HepG2 (cell line): ENCODE measurements at regions not wholly inside any gene's neighbourhood (a gene's known extent, or its start where the extent isn't known, plus 50 kb on each side); places are given as distances from the start of the nearest gene placed in this dataset.
A peak's percentile ranks its signal among the peaks of the same experiment; 100 is the strongest.

Experiments
- ATAC-seq: fragments of 200-7000 bp; cut with Tn5 transposase; 3 replicates; pipeline ENCODE4 v1.9.1; 2020; ENCODE audit warnings: mild to moderate bottlenecking, moderate library complexity
- BruUV-seq: library from RNA; stranded (reverse); fragments of 400-500 nt; replicated peaks from 2 replicates; lab custom pipeline; 2021; lab: Mats Ljungman, UMichigan
- CTCF ChIA-PET: fragments of 300-600 bp; formaldehyde crosslinking; extraction: SDS; loops from one replicate; lab custom pipeline; 2021; ENCODE audit warnings: low total read pairs, inconsistent platforms, low intra/inter-chr PET ratio; lab: Yijun Ruan, JAX
- POLR2A ChIA-PET: fragments of 350-600 bp; sonication (Branson Sonifier 250); formaldehyde crosslinking; loops from one replicate; lab custom pipeline; 2020; ENCODE audit warnings: antibody characterized with exemption, inconsistent platforms; lab: Yijun Ruan, JAX
- DNase-seq: peaks from one replicate; pipeline ENCODE4 v3.0.0-alpha.2; 2015; ENCODE audit warnings: low spot score
- FAIRE-seq: peaks from 3 replicates; lab custom pipeline; 2011; peaks lifted over from hg19 to GRCh38; lab: Jason Lieb, UNC
- H2AFZ ChIP-seq: one replicate; pipeline ENCODE4 v1.6.1; 2011; ENCODE audit warnings: low read length, inconsistent platforms
- H3K27ac ChIP-seq: fragments of 300-600 bp; 3 replicates; pipeline ENCODE4 v1.8.0; 2011; ENCODE audit warnings: mixed run types, mild to moderate bottlenecking, mixed read lengths, low read length, inconsistent platforms; ENCODE audit not compliant: insufficient read depth; ENCODE audit errors: extremely low read length
- H3K27me3 ChIP-seq, 2 experiments: fragments of 200-600 bp in 1 of 2; 2 replicates in 1 of 2; 3 replicates in 1 of 2; pipeline versions ENCODE4 v1.6.0 to v1.8.0; 2011; ENCODE audit warnings: low read length in 2 of 2, mild to moderate bottlenecking in 2 of 2, moderate library complexity in 2 of 2, inconsistent platforms in 1 of 2; ENCODE audit not compliant: insufficient read depth in 2 of 2, control insufficient read depth in 1 of 2
- H3K36me3 ChIP-seq, 2 experiments: fragments of 200-600 bp in 1 of 2; replicated peaks in 1 of 2; 2 replicates in 1 of 2; 3 replicates in 1 of 2; pipeline versions ENCODE4 v1.5.1 to v1.8.0; 2011; ENCODE audit warnings: low read length in 2 of 2, inconsistent platforms in 1 of 2; ENCODE audit not compliant: insufficient read depth in 2 of 2, control insufficient read depth in 1 of 2
- H3K4me1 ChIP-seq: 2 replicates; pipeline ENCODE4 v1.5.1; 2012; ENCODE audit warnings: low read length, inconsistent platforms; ENCODE audit not compliant: insufficient read depth
- H3K4me2 ChIP-seq: 2 replicates; pipeline ENCODE4 v1.6.0; 2011; ENCODE audit warnings: low read depth, low read length, inconsistent platforms
- H3K4me3 ChIP-seq, 3 experiments: fragments of 200-600 bp in 1 of 3; sonication (generic), shearing (Covaris generic) in 1 of 3; replicated peaks in 1 of 3; 2 replicates each; pipeline ENCODE4 v1.5.1; 2011 to 2016; ENCODE audit warnings: low read length in 3 of 3, inconsistent platforms in 2 of 3, low read depth in 2 of 3, mild to moderate bottlenecking in 2 of 3, control low read depth in 1 of 3, mixed read lengths in 1 of 3; ENCODE audit not compliant: insufficient read depth in 1 of 3
- H3K79me2 ChIP-seq: one replicate; pipeline ENCODE4 v1.6.1; 2011; ENCODE audit warnings: low read length, inconsistent platforms; ENCODE audit not compliant: insufficient read depth
- H3K9ac ChIP-seq: 2 replicates; pipeline ENCODE4 v1.6.0; 2011; ENCODE audit warnings: mild to moderate bottlenecking, low read depth, low read length, inconsistent platforms; ENCODE audit not compliant: insufficient read depth
- H3K9me3 ChIP-seq: 2 replicates; pipeline ENCODE4 v1.5.1; 2012; ENCODE audit warnings: mild to moderate bottlenecking, low read length
- H4K20me1 ChIP-seq: 2 replicates; pipeline ENCODE4 v1.6.0; 2011; ENCODE audit warnings: inconsistent platforms, mild to moderate bottlenecking, low read length, moderate library complexity; ENCODE audit not compliant: insufficient read depth
- CHD2 ChIP-seq: IDR thresholded peaks from 2 replicates; pipeline ENCODE4 v1.6.1; 2011; ENCODE audit warnings: low read depth, low read length, improper control_type of control experiment
- FLYWCH1 ChIP-seq: sonication (generic); formaldehyde crosslinking; IDR thresholded peaks from 2 replicates; pipeline ENCODE4 v1.8.1; 2023; ENCODE audit warnings: mild to moderate bottlenecking, missing genetic modification reagents
- FOXA3 ChIP-seq: IDR thresholded peaks from 2 replicates; pipeline ENCODE4 v1.6.1; 2016; ENCODE audit warnings: missing genetic modification reagents, missing compliant biosample characterization
- MIXL1 ChIP-seq: IDR thresholded peaks from 2 replicates; pipeline ENCODE4 v1.6.1; 2016
- NR0B2 ChIP-seq: sonication (generic); formaldehyde crosslinking; IDR thresholded peaks from 2 replicates; pipeline ENCODE4 v1.4.0; 2020; ENCODE audit warnings: mild to moderate bottlenecking, missing genetic modification reagents
- SP140L ChIP-seq: sonication (generic); formaldehyde crosslinking; IDR thresholded peaks from 2 replicates; pipeline ENCODE4 v1.4.0; 2020; ENCODE audit warnings: missing genetic modification reagents, borderline replicate concordance
- SRSF9 ChIP-seq: fragments of 200-400 bp; formaldehyde crosslinking; IDR thresholded peaks from 2 replicates; pipeline ENCODE4 v1.6.1; 2018; ENCODE audit warnings: borderline replicate concordance, mild to moderate bottlenecking, low read depth, low read length; ENCODE audit not compliant: insufficient read depth, poor library complexity, severe bottlenecking
- ZNF124 ChIP-seq: sonication (generic); formaldehyde crosslinking; IDR thresholded peaks from 2 replicates; pipeline ENCODE4 v1.4.0; 2020; ENCODE audit warnings: missing genetic modification reagents
- ZNF564 ChIP-seq: sonication (generic); formaldehyde crosslinking; IDR thresholded peaks from 2 replicates; pipeline ENCODE4 v1.8.1; 2023; ENCODE audit warnings: mild to moderate bottlenecking, missing genetic modification reagents
- ZNF777 ChIP-seq: sonication (generic); formaldehyde crosslinking; IDR thresholded peaks from 2 replicates; pipeline ENCODE4 v1.4.0; 2020; ENCODE audit warnings: missing genetic modification reagents
- ZSCAN31 ChIP-seq: sonication (generic); formaldehyde crosslinking; IDR thresholded peaks from 2 replicates; pipeline ENCODE4 v1.5.0; 2020; ENCODE audit warnings: low read depth, mild to moderate bottlenecking, missing genetic modification reagents
- WGBS: methylation state at CpG from one replicate; pipeline ENCODE4 v1.1.6; 2017; ENCODE audit warnings: low lambda C conversion rate; 5-methylcytosine and 5-hydroxymethylcytosine counted together
- in situ Hi-C: cut with HindIII; loops from 2 replicates; pipeline ENCODE4 v1.10.0; 2017; ENCODE audit warnings: low pct_unique_long_range_greater_than_20kb; ENCODE audit not compliant: extremely low pct_ligation_motif_present
- intact Hi-C: fragments of 100-400 bp; cut with micrococcal nuclease; formaldehyde crosslinking; loops from one replicate; pipeline ENCODE4 v1.10.0; 2022; ENCODE audit not compliant: unreplicated experiment
- TF ChIP-seq, protein P1 (sequence below): sonication (generic); formaldehyde crosslinking; IDR thresholded peaks from 2 replicates; pipeline ENCODE4 v1.5.0; 2020; ENCODE audit warnings: missing genetic modification reagents, mild to moderate bottlenecking, borderline replicate concordance

- TF ChIP-seq SP140L (CRISPR knock-in tag) (no peak), NR0B2 (CRISPR knock-in tag) (no peak), ZNF564 (no peak), ZNF777 (CRISPR knock-in tag) (no peak), MIXL1 (CRISPR knock-in tag) (no peak), FOXA3 (CRISPR knock-in tag) (no peak), FLYWCH1 (no peak), SRSF9 (no peak), ZNF124 (CRISPR knock-in tag) (no peak), CHD2 (no peak), ZSCAN31 (CRISPR knock-in tag) (no peak)
- TF ChIP-seq, protein P1, sequence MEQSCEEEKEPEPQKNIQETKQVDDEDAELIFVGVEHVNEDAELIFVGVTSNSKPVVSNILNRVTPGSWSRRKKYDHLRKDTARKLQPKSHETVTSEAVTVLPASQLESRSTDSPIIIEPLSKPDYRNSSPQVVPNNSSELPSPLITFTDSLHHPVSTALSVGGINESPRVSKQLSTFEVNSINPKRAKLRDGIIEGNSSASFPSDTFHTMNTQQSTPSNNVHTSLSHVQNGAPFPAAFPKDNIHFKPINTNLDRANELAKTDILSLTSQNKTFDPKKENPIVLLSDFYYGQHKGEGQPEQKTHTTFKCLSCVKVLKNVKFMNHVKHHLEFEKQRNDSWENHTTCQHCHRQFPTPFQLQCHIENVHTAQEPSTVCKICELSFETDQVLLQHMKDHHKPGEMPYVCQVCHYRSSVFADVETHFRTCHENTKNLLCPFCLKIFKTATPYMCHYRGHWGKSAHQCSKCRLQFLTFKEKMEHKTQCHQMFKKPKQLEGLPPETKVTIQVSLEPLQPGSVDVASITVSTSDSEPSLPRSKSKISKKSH (CRISPR knock-in tag) = no peak
- H3K4me1 ChIP-seq = peaks cover 17% of the 10 kb centered on the region; the same call in 1 of the 2 replicates
- POLR2A ChIA-PET = no interaction called here
- BruUV-seq = no TSS peak
- FAIRE-seq (no peak), DNase-seq (no peak), ATAC-seq (no peak)
- peaks cover under 1% of the 10 kb centered on the region; the same call in 1 of the 2 replicates for H3K9me3 ChIP-seq
- intact Hi-C loops = no loop called here
- no peaks in the 10 kb centered on the region for H3K36me3 ChIP-seq
- H3K27ac ChIP-seq = no peak overlapping the region
- no peak overlapping the region for H3K4me2 ChIP-seq
- CTCF ChIA-PET = no interaction called here
- 0% methylated on average over 1 of the region's 1 CpG for WGBS
- no peak overlapping the region for H3K9ac ChIP-seq
- no peaks in the 10 kb centered on the region for H4K20me1 ChIP-seq
- H3K27me3 ChIP-seq = no peaks in the 10 kb centered on the region
- peak overlapping the region; percentile 48 for H2AFZ ChIP-seq
- in situ Hi-C loops = no loop called here
- H3K4me3 ChIP-seq = no peak overlapping the region
- H3K79me2 ChIP-seq = no peaks in the 10 kb centered on the region
Observed at GRCh38 chr1:222074317-222074716, 332.4 kb upstream of the DUSP10 start.
